ENCODE measurements at regions not wholly inside any gene's neighbourhood (a gene's known extent, or its start where the extent isn't known, plus 50 kb on each side); places are given as distances from the start of the nearest gene placed in this dataset.

- no peak for DNase-seq
These were observed 58.1 kb upstream of the MRPS22 start for GRCh38 chr3:139285691-139286090.

- DNase-seq, result no peak
These were observed 57.6 kb upstream of the MRPS22 start for GRCh38 chr3:139286241-139286640.

- DNase-seq, result no peak
These were observed 57.0 kb upstream of the MRPS22 start for GRCh38 chr3:139286825-139287224.

GRCh38 chr3:139287557-139287956, 56.3 kb upstream of the MRPS22 start:
- no peak for DNase-seq

- no peak for DNase-seq
These were observed 55.5 kb upstream of the MRPS22 start for GRCh38 chr3:139288266-139288821.

GRCh38 chr3:139289860-139290524, 53.8 kb upstream of the MRPS22 start:
- no peak for DNase-seq

GRCh38 chr3:139291276-139292051, 52.4 kb upstream of the MRPS22 start:
- no peak for DNase-seq

GRCh38 chr3:139292192-139292591, 51.6 kb upstream of the MRPS22 start:
- DNase-seq, result no peak

- no peak for DNase-seq
These were observed 50.8 kb upstream of the MRPS22 start for GRCh38 chr3:139292711-139293664.

GRCh38 chr3:139293665-139294023, 50.2 kb upstream of the MRPS22 start:
- no peak for DNase-seq

Data from activated CD4-positive, alpha-beta T cell treated with anti-CD3 and anti-CD28 coated beads, Interleukin-2, amount 50 U/mL, for 1 hour (primary cell).